Osteocyte (in vitro differentiated cells): ENCODE measurements at regions not wholly inside any gene's neighbourhood (a gene's known extent, or its start where the extent isn't known, plus 50 kb on each side); places are given as distances from the start of the nearest gene placed in this dataset.

ENCODE experiments used
- DNase-seq: peaks from one replicate; pipeline ENCODE4 v3.0.0; 2021; ENCODE audit warnings: mixed read lengths; ENCODE audit not compliant: unreplicated experiment; ENCODE audit errors: extremely low spot score
- H3K27ac Mint-ChIP-seq: one replicate; pipeline ENCODE4 v1.8.0; 2021; ENCODE audit warnings: mild to moderate bottlenecking, mixed read lengths; ENCODE audit not compliant: unreplicated experiment
- H3K27me3 Mint-ChIP-seq: one replicate; pipeline ENCODE4 v1.8.0; 2021; ENCODE audit warnings: mixed read lengths; ENCODE audit not compliant: unreplicated experiment
- H3K36me3 Mint-ChIP-seq: one replicate; pipeline ENCODE4 v1.8.0; 2021; ENCODE audit warnings: mixed read lengths; ENCODE audit not compliant: unreplicated experiment
- H3K4me1 Mint-ChIP-seq: one replicate; pipeline ENCODE4 v1.8.0; 2021; ENCODE audit warnings: mixed read lengths; ENCODE audit not compliant: unreplicated experiment
- H3K4me3 Mint-ChIP-seq: one replicate; pipeline ENCODE4 v1.8.0; 2021; ENCODE audit warnings: mild to moderate bottlenecking, moderate library complexity, mixed read lengths; ENCODE audit not compliant: unreplicated experiment
- H3K9me3 Mint-ChIP-seq: one replicate; pipeline ENCODE4 v1.8.0; 2021; ENCODE audit warnings: mixed read lengths; ENCODE audit not compliant: unreplicated experiment
- TF ChIP-seq, protein P1 (sequence below): fragments of 200-600 bp; sonication (generic); IDR thresholded peaks from 2 replicates; pipeline ENCODE4 v1.5.0; 2021; ENCODE audit warnings: antibody characterized with exemption, mild to moderate bottlenecking, moderate library complexity

- Mint-ChIP-seq H3K4me3 (no peak overlapping the region), H3K4me1 (no peaks in the 10 kb centered on the region), H3K27me3 (no peaks in the 10 kb centered on the region), H3K27ac (no peak overlapping the region), H3K36me3 (no peaks in the 10 kb centered on the region), H3K9me3 (peaks cover 24% of the 10 kb centered on the region)
- TF ChIP-seq, protein P1, sequence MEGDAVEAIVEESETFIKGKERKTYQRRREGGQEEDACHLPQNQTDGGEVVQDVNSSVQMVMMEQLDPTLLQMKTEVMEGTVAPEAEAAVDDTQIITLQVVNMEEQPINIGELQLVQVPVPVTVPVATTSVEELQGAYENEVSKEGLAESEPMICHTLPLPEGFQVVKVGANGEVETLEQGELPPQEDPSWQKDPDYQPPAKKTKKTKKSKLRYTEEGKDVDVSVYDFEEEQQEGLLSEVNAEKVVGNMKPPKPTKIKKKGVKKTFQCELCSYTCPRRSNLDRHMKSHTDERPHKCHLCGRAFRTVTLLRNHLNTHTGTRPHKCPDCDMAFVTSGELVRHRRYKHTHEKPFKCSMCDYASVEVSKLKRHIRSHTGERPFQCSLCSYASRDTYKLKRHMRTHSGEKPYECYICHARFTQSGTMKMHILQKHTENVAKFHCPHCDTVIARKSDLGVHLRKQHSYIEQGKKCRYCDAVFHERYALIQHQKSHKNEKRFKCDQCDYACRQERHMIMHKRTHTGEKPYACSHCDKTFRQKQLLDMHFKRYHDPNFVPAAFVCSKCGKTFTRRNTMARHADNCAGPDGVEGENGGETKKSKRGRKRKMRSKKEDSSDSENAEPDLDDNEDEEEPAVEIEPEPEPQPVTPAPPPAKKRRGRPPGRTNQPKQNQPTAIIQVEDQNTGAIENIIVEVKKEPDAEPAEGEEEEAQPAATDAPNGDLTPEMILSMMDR = no peak
- DNase-seq = no peak
Measured at GRCh38 chr5:26470439-26470838, 567.9 kb downstream of the CDH9 start.

DNA sequence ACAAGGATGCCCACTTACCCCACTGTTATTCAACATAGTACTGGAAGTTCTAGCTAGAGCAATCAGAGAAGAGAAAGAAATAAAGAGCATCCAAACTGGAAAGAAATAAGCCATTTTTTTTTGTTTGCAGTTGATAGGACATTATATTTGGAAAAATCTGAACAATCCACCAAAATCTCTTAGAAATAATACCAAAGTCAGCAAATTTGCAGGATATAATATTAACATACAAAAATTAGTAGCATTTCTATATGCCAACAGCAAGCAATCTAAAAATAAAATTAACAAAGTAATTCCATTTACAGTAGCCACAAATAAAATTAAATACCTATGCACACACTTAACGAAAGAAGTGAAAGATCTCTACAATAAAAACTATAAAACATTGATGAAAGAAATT is 599.3 kb downstream of the CDH9 start:
- H3K4me1 Mint-ChIP-seq = no peaks in the 10 kb centered on the region
- H3K27ac Mint-ChIP-seq = no peak overlapping the region
- H3K27me3 Mint-ChIP-seq = no peaks in the 10 kb centered on the region
- no peak for DNase-seq
- peaks cover 45% of the 10 kb centered on the region for H3K9me3 Mint-ChIP-seq
- no peaks in the 10 kb centered on the region for H3K36me3 Mint-ChIP-seq
- no peak overlapping the region for H3K4me3 Mint-ChIP-seq
- TF ChIP-seq, protein P1 = no peak

GRCh38 chr5:26434688-26435087 is 603.7 kb downstream of the CDH9 start:
- TF ChIP-seq, protein P1 = no peak
- no peak overlapping the region for H3K27ac Mint-ChIP-seq
- peaks cover 41% of the 10 kb centered on the region for H3K9me3 Mint-ChIP-seq
- H3K36me3 Mint-ChIP-seq = no peaks in the 10 kb centered on the region
- no peak overlapping the region for H3K4me3 Mint-ChIP-seq
- no peaks in the 10 kb centered on the region for H3K27me3 Mint-ChIP-seq
- H3K4me1 Mint-ChIP-seq = no peaks in the 10 kb centered on the region
- no peak for DNase-seq

- DNase-seq = no peak
- TF ChIP-seq, protein P1 = no peak
- peaks cover 45% of the 10 kb centered on the region for H3K9me3 Mint-ChIP-seq
- H3K36me3 Mint-ChIP-seq = no peaks in the 10 kb centered on the region
- no peaks in the 10 kb centered on the region for H3K27me3 Mint-ChIP-seq
- no peak overlapping the region for H3K27ac Mint-ChIP-seq
- H3K4me1 Mint-ChIP-seq = no peaks in the 10 kb centered on the region
- H3K4me3 Mint-ChIP-seq = no peak overlapping the region
Measured at GRCh38 chr5:26432386-26432785, 606.0 kb downstream of the CDH9 start.

DNA sequence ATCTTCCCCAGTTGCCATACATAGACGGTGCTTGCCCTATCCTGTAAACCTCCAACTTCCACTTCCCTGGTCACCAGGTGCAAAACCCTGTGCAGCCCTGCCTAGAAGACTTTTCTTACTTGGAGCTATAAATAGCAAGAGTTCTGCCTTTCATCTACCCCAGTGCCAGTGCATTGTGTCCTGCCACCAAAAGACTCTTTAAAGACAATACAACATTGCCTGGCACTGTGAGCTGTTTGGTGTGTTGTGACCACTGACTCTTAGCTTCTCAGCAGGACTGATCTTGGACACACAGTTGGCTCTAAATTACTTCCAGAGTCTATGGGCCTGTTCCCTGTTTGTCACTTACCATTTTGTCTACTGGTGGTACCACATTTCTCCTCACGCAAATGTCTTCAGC is 608.1 kb downstream of the CDH9 start:
- TF ChIP-seq, protein P1 = no peak
- no peaks in the 10 kb centered on the region for H3K36me3 Mint-ChIP-seq
- no peaks in the 10 kb centered on the region for H3K4me1 Mint-ChIP-seq
- no peak for DNase-seq
- no peak overlapping the region for H3K4me3 Mint-ChIP-seq
- H3K9me3 Mint-ChIP-seq = peaks cover 34% of the 10 kb centered on the region
- no peak overlapping the region for H3K27ac Mint-ChIP-seq
- H3K27me3 Mint-ChIP-seq = no peaks in the 10 kb centered on the region
